Pancreas (tissue), 10 donors: ENCODE measurements at regions not wholly inside any gene's neighbourhood (a gene's known extent, or its start where the extent isn't known, plus 50 kb on each side); places are given as distances from the start of the nearest gene placed in this dataset.

Experiments used
- ATAC-seq, 4 donors: fragments of 200-7000 bp; cut with Tn5 transposase; one replicate each; pipeline versions ENCODE4 v1.8.0 to v1.9.1; 2020; ENCODE audit warnings: mild to moderate bottlenecking in 4 of 4, moderate library complexity in 4 of 4
- DNase-seq, 6 donors: peaks; one replicate each; pipeline ENCODE4 v3.0.0-alpha.2; 2020
- FAIRE-seq: peaks from 2 replicates; lab custom pipeline; 2012; peaks lifted over from hg19 to GRCh38; lab: Jason Lieb, UNC
- H3K27ac ChIP-seq, 4 donors: fragments of 200-600 bp; sonication (generic); 1 replicate in 3 of 4; 2 replicates in 1 of 4; pipeline versions ENCODE4 v1.5.0 to v1.8.0; 2020
- H3K27me3 ChIP-seq, 4 donors: fragments of 200-600 bp; one replicate each; pipeline ENCODE4 v1.8.0; 2021
- H3K36me3 ChIP-seq, 3 donors: fragments of 200-600 bp; sonication (generic) in 1 of 3; one replicate each; pipeline versions ENCODE4 v1.5.0 to v1.8.0; 2020 to 2021
- H3K4me1 ChIP-seq, 3 donors: fragments of 200-600 bp; one replicate each; pipeline ENCODE4 v1.8.0; 2021
- H3K4me3 ChIP-seq, 4 donors: fragments of 200-600 bp; sonication (generic) in 2 of 4; one replicate each; pipeline versions ENCODE4 v1.5.0 to v1.8.0; 2020 to 2021
- H3K9me3 ChIP-seq, 4 donors: fragments of 200-600 bp; one replicate each; pipeline ENCODE4 v1.8.0; 2021
- WGBS, 2 donors: extraction: QIAGEN DNeasy Blood & Tissue Kit; methylation state at CpG; one replicate each; pipeline ENCODE4 v1.1.7; 2013; 5-methylcytosine and 5-hydroxymethylcytosine counted together
- intact Hi-C, 3 donors: fragments of 100-400 bp; cut with DNase I; formaldehyde crosslinking; loops; one replicate each; pipeline versions ENCODE4 v1.11.1 to v1.14.2; 2022
- TF ChIP-seq, protein P1 (sequence below), 4 donors: fragments of 200-600 bp; sonication (generic) in 3 of 4; IDR thresholded peaks; one replicate each; pipeline versions ENCODE4 v1.5.0 to v1.8.0; 2021; ENCODE audit warnings: antibody characterized with exemption in 4 of 4
- donor health status: healthy with polysubstance abuse.
- donor health status: DM: no; HTN: no; CAD: no; lungs with moderate emphysema.
- donor health status: DM: no; HTN: no; CAD: no.
- donor health status: control.
- donor health status: control.
- donor health status: Bipolar disorder and iron deficiency.
- donor health status: DM: yes; HTN: yes; CAD: no.
- donor health status: DM: no; HTN: no; CAD: no.
- donor health status: DM: no; HTN: no; CAD: no.
- donor health status: DM: yes; HTN: yes; CAD: no.

DNA sequence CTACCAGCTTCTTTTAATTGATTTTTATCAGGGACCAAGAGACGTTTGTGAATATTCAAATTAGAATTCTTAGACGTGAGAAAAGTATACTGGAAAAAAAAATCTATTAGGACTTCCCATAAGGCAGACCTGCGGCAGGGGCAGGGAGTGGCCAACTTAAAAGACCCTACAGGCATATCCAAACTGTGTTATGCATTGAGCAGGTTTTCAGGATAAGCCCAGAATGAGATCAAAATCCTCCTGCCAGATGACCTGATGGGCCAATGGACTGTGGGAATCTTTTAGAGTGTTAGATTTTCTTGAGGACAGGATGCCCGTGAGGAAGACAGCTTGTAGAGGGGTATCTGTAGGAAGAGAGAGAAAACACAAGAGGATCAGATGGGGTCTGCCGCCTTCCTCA lies 391.5 kb downstream of the CD83 start:
- Histone ChIP-seq H3K4me1 (no peaks in the 10 kb centered on the region), H3K27me3 (no peaks in the 10 kb centered on the region), H3K27ac (no peak overlapping the region), H3K4me3 (no peak overlapping the region), H3K9me3 (no peaks in the 10 kb centered on the region), H3K36me3 (no peaks in the 10 kb centered on the region)
- FAIRE-seq: no peak
- ATAC-seq: no peak
- 55 to 71% methylated on average over 5 of the region's 5 CpGs for WGBS, 2 donors
- DNase-seq: no peak
- TF ChIP-seq, protein P1, sequence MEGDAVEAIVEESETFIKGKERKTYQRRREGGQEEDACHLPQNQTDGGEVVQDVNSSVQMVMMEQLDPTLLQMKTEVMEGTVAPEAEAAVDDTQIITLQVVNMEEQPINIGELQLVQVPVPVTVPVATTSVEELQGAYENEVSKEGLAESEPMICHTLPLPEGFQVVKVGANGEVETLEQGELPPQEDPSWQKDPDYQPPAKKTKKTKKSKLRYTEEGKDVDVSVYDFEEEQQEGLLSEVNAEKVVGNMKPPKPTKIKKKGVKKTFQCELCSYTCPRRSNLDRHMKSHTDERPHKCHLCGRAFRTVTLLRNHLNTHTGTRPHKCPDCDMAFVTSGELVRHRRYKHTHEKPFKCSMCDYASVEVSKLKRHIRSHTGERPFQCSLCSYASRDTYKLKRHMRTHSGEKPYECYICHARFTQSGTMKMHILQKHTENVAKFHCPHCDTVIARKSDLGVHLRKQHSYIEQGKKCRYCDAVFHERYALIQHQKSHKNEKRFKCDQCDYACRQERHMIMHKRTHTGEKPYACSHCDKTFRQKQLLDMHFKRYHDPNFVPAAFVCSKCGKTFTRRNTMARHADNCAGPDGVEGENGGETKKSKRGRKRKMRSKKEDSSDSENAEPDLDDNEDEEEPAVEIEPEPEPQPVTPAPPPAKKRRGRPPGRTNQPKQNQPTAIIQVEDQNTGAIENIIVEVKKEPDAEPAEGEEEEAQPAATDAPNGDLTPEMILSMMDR (IDR thresholded peaks at IDR 0.05): no peak
- intact Hi-C loops: no loop called here

DNA sequence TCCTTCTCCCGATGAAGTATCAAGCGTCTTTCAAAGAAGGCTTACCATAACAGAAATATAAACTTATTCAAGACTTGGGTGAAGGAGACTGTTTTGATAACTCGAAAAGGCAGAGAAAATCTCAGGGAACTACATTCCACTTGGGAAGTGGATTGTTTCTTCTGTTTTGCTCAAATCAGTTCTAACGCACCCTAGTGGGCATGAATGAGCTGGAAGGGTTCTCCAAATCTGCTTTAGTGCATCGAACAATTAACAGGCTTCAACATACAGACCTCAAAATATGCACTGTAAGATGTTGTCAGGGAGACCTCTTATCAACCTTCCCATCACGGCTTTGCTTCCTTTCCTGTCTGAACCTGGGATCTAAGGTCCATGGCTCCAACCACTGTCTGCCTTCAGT lies 392.5 kb downstream of the CD83 start:
- TF ChIP-seq, protein P1 (IDR thresholded peaks at IDR 0.05): no peak
- Histone ChIP-seq H3K4me3 (no peak overlapping the region), H3K9me3 (no peaks in the 10 kb centered on the region), H3K27me3 (no peaks in the 10 kb centered on the region), H3K36me3 (no peaks in the 10 kb centered on the region), H3K27ac (no peak overlapping the region), H3K4me1 (no peaks in the 10 kb centered on the region)
- FAIRE-seq (no peak), ATAC-seq (no peak), DNase-seq (no peak)
- intact Hi-C loops: no loop called here
- 47 to 64% methylated on average over 6 of the region's 6 CpGs for WGBS, 2 donors

DNA sequence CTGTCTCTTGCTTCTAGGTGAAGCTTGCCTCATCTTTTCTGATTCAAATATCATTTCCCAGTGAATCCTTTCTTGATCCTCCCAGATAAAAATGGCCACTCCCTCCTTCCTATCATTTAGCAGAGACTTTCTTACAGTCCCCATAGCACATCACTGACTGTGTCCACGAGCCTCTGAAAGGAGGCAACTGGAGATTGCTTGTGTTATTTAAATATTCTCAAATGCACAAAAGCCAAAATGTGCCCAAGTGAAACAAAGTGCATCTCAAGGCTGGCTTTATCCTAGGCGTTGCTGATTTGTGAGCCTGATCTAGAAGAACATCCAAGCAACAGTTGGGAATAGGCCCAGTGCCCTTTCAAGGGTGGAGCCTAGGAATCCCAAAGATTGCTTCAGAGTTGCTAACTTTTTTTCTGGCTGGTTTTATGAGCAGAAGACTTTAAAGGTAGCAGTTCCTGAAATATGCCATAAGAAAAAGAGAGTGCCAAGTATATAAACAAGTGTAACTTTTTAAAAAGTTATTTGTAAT lies 393.6 kb downstream of the CD83 start:
- intact Hi-C loops: no loop called here
- H3K4me3 ChIP-seq: no peak overlapping the region
- no peaks in the 10 kb centered on the region for H3K36me3 ChIP-seq
- 60 to 69% methylated on average over 2 of the region's 2 CpGs for WGBS, 2 donors
- FAIRE-seq (no peak), DNase-seq (no peak), ATAC-seq (no peak)
- no peak overlapping the region for H3K27ac ChIP-seq
- no peaks in the 10 kb centered on the region for H3K4me1 ChIP-seq
- no peaks in the 10 kb centered on the region for H3K27me3 ChIP-seq
- TF ChIP-seq, protein P1 (IDR thresholded peaks at IDR 0.05): no peak
- H3K9me3 ChIP-seq: no peaks in the 10 kb centered on the region

DNA sequence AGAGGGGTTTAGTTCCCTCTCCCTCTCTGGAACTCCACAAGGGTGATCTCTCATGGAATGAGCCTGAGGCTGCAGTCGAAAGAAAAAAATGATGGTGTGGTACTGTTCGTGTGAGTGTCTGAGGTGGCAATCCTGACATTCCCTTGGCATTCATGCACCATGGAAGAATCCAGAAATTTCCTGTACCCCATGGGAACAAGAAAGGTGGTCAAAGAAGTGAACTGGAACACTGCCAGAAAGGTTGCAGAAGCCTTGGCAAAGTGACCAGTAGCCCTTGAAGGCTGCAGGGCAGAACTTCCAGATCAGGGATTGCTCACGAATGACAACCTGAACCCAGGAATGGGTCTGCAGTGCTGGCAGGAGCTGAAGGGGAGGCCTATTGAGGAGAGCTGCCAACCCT lies 394.7 kb downstream of the CD83 start:
- ATAC-seq (no peak), DNase-seq (no peak), FAIRE-seq (no peak)
- intact Hi-C loops: no loop called here
- H3K27me3 ChIP-seq: no peaks in the 10 kb centered on the region
- no peak overlapping the region for H3K27ac ChIP-seq
- no peak overlapping the region for H3K4me3 ChIP-seq
- no peaks in the 10 kb centered on the region for H3K9me3 ChIP-seq
- H3K36me3 ChIP-seq: no peaks in the 10 kb centered on the region
- H3K4me1 ChIP-seq: no peaks in the 10 kb centered on the region
- 81 to 86% methylated on average over 3 of the region's 3 CpGs for WGBS, 2 donors
- TF ChIP-seq, protein P1 (IDR thresholded peaks at IDR 0.05): no peak

DNA sequence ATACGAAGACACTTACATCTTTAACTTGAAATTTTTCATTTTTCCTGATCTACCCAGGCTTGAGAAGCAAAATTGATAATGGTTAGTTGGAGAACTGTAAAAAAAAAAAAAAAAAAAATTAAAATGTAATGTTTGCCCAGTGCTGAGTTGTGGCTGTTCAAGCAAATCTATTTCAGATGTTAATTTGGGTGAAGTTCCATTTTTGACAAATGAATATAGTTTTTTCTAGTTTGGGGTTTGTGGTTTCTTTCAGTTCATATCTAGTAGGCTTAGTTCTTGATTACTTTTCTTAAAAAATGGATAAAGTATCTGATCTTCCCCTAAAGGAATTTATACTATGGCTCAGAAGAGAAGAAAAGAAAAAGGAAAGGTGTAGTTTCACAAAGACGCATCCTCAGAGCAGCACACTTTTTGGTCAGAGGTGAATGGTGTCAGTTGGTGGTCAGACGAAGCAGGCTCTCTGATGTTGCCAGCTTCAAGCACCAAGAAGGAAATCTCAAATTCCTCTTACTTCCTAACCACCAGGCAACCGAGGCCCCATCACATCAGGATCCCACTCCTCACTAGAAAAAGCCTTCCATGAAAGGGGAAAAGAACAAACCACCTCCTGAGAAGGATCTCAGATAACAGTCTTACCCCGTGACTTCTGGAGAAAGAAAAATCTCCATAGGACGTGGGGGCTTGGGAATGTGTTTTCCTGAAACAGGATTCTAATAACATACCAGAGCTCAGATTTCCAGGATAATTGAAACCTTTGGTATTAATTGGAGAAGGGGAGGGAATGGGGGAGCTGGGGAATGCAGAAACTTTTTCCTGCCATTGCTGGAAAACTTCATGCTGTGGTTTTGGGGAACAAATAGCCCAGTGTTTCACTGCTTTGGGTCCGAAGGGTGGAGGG lies 396.2 kb downstream of the CD83 start:
- TF ChIP-seq, protein P1 (IDR thresholded peaks at IDR 0.05): no peak
- intact Hi-C loops: no loop called here
- Histone ChIP-seq H3K27me3 (no peaks in the 10 kb centered on the region), H3K4me3 (no peak overlapping the region), H3K4me1 (no peaks in the 10 kb centered on the region), H3K27ac (no peak overlapping the region), H3K9me3 (no peaks in the 10 kb centered on the region), H3K36me3 (no peaks in the 10 kb centered on the region)
- ATAC-seq (no peak), FAIRE-seq (no peak), DNase-seq (no peak)
- WGBS, 2 donors: 59 to 75% methylated on average over 7 of the region's 7 CpGs
